PC-3 (cell line): ENCODE measurements at regions not wholly inside any gene's neighbourhood (a gene's known extent, or its start where the extent isn't known, plus 50 kb on each side); places are given as distances from the start of the nearest gene placed in this dataset.

Experiments
- CTCF ChIP-seq: fragments of 300-600 bp; sonication (generic); conservative IDR thresholded peaks from 2 replicates; pipeline ENCODE4 v1.5.1; 2017; ENCODE audit warnings: antibody characterized with exemption, low read depth, mild to moderate bottlenecking, low read length
- EZH2 ChIP-seq: fragments of 300-600 bp; sonication (generic); IDR thresholded peaks from one replicate; pipeline ENCODE4 v1.6.1; 2017; ENCODE audit warnings: antibody characterized with exemption, mild to moderate bottlenecking, low read length; ENCODE audit not compliant: unreplicated experiment

- TF ChIP-seq CTCF: no peak
- TF ChIP-seq EZH2: no peak
These were observed 109.1 kb upstream of the DLG1 start for GRCh38 chr3:197407526-197407925.
